Cardiac fibroblast (primary cell): ENCODE measurements at regions not wholly inside any gene's neighbourhood (a gene's known extent, or its start where the extent isn't known, plus 50 kb on each side); places are given as distances from the start of the nearest gene placed in this dataset.

ENCODE experiments used
- DNase-seq, 2 donors: peaks; one replicate each; pipeline versions ENCODE4 v3.0.0 to v3.0.0-alpha.2; 2010; ENCODE audit warnings: low read depth in 2 of 2
- H3K4me3 ChIP-seq, 2 donors: replicated peaks in 1 of 2; 1 replicate in 1 of 2; 2 replicates in 1 of 2; pipeline ENCODE4 v1.5.1; 2011; ENCODE audit warnings: low read depth in 2 of 2, low read length in 2 of 2, mild to moderate bottlenecking in 2 of 2, moderate library complexity in 1 of 2
- CTCF ChIP-seq: IDR thresholded peaks from one replicate; pipeline ENCODE4 v1.5.1; 2011; ENCODE audit warnings: low read depth, mild to moderate bottlenecking, low read length, inconsistent platforms

- DNase-seq: no peak
- no peak for TF ChIP-seq CTCF
- no peak overlapping the region for H3K4me3 ChIP-seq
Measured at GRCh38 chr17:12421646-12422306, 243.9 kb upstream of the MYOCD start.

GRCh38 chr17:12422651-12423050 is 243.0 kb upstream of the MYOCD start:
- no peak overlapping the region for H3K4me3 ChIP-seq
- TF ChIP-seq CTCF: no peak
- DNase-seq: no peak

- no peak for DNase-seq
- no peak overlapping the region for H3K4me3 ChIP-seq
- TF ChIP-seq CTCF: no peak
Measured at GRCh38 chr17:12423337-12423736, 242.4 kb upstream of the MYOCD start.

- no peak overlapping the region for H3K4me3 ChIP-seq
- TF ChIP-seq CTCF: no peak
- DNase-seq: no peak
Measured at GRCh38 chr17:12429116-12429515, 236.6 kb upstream of the MYOCD start.

GRCh38 chr17:12431188-12431587 is 234.5 kb upstream of the MYOCD start:
- no peak for TF ChIP-seq CTCF
- DNase-seq: no peak
- H3K4me3 ChIP-seq: no peak overlapping the region

- H3K4me3 ChIP-seq: no peak overlapping the region
- TF ChIP-seq CTCF: no peak
- no peak for DNase-seq
Measured at GRCh38 chr17:12438212-12438611, 227.5 kb upstream of the MYOCD start.
